ENCODE measurements at regions not wholly inside any gene's neighbourhood (a gene's known extent, or its start where the extent isn't known, plus 50 kb on each side); places are given as distances from the start of the nearest gene placed in this dataset.

DNA sequence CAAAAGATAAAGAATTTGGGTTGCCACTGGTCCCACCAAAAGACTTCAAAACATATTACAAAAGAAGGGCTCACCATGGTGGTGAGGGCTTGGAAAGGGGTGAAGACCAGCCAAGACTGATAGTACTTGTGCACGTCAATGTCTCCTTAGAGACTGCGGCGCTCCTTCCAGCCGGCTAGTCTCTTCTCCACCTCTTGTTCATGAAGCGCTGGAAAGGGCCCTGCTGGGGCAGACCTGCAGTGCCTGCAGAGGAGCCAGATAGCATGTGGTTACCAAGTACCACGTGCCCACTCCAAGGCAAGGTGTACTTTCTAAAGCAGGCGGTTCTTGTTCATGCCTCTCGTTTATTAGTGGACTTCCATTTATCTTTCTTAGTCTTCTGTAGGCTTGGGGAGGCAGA is 92.7 kb upstream of the FAM20A start:
- FAIRE-seq (no peak), DNase-seq (ENCODE audit: insufficient read length, low spot score) (no peak)
- TF ChIP-seq, protein P1, sequence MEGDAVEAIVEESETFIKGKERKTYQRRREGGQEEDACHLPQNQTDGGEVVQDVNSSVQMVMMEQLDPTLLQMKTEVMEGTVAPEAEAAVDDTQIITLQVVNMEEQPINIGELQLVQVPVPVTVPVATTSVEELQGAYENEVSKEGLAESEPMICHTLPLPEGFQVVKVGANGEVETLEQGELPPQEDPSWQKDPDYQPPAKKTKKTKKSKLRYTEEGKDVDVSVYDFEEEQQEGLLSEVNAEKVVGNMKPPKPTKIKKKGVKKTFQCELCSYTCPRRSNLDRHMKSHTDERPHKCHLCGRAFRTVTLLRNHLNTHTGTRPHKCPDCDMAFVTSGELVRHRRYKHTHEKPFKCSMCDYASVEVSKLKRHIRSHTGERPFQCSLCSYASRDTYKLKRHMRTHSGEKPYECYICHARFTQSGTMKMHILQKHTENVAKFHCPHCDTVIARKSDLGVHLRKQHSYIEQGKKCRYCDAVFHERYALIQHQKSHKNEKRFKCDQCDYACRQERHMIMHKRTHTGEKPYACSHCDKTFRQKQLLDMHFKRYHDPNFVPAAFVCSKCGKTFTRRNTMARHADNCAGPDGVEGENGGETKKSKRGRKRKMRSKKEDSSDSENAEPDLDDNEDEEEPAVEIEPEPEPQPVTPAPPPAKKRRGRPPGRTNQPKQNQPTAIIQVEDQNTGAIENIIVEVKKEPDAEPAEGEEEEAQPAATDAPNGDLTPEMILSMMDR (IDR thresholded peaks at IDR 0.05; ENCODE audit: insufficient read depth, missing control alignments) = no peak

DNA sequence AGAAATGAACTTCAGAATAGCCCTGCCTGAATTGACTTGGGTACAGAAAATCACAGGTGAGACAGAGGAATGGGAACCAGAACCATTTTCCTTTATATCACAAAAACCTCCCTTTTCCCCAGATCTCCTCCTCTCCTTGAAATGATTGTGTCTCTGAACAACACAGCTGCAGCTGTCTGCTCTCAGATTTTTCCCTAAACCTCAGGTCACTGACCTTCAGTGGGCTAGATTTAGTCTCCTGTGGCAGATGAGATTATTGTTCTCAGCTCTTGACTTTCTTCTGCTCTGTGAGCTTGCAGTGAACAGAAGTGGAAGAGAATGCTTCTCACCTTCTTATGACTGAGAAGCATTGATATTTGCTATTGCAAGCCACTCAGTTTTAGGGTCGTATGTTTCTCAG is 92.3 kb upstream of the FAM20A start:
- FAIRE-seq (no peak), DNase-seq (ENCODE audit: insufficient read length, low spot score) (no peak)
- TF ChIP-seq, protein P1 (IDR thresholded peaks at IDR 0.05; ENCODE audit: insufficient read depth, missing control alignments) = no peak

DNA sequence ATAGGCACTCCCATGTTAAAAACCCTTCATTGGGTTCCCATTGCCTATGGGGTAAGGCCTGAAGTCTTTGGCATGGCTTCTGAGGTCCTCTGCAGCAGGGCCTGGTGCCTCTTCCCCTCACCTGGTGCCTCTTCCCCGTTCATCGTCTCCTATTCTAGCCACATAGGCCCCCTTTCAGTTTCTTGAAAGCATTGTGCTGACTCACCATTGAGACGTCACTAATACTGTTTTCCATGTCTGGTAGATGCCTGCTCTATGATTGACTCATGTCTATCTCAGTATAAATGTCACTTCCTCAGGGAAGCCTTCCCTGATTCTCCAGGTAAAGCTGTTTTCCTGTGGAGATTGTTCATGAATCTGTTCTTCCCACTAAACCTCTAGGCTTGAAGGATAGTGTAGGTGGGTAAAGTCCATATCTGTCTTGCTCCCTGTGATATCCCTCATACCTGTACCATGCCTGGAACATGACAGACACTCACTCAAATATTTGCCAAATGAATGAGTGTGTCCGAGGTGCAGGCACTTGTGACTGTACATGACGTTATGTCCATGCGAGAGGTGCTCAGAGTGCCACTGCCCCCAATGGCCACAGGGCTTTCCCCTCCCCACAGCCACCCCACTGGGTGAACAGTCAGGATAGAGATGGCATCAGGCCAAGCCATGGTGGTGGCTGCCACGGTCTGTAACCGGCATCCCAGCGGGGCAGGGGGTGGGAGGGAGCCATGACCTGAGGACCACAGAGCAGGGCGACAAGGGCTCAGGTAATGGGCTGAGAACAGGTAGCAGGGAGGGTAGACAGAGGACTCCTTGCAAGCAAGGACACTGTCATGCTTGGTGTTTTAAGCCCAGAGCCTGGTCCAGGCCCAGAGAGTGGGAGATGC is 85.2 kb upstream of the FAM20A start:
- TF ChIP-seq, protein P1 (IDR thresholded peaks at IDR 0.05; ENCODE audit: insufficient read depth, missing control alignments) = no peak
- FAIRE-seq (no peak), DNase-seq (ENCODE audit: insufficient read length, low spot score) (no peak)

DNA sequence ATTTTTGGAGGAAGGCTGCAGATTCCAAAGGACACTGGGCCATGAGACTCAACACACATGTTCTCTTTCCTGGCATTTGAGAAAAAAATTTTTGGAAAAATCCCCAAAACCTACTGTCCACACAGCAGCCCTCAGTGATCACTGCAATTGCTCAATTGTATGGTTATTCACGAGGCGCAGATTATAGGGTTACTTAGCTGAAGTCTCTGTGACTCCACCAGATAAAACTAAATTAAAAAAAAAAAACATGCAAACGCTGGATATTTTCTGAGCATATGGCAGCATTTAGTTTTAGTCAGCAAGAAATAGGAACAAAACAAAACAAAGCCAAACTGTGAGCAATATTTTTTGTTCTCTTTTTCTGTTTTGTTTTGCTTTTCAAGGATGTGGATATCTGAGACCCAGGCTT is 83.8 kb upstream of the FAM20A start:
- FAIRE-seq (no peak), DNase-seq (ENCODE audit: insufficient read length, low spot score) (no peak)
- TF ChIP-seq, protein P1 (IDR thresholded peaks at IDR 0.05; ENCODE audit: insufficient read depth, missing control alignments) = no peak

DNA sequence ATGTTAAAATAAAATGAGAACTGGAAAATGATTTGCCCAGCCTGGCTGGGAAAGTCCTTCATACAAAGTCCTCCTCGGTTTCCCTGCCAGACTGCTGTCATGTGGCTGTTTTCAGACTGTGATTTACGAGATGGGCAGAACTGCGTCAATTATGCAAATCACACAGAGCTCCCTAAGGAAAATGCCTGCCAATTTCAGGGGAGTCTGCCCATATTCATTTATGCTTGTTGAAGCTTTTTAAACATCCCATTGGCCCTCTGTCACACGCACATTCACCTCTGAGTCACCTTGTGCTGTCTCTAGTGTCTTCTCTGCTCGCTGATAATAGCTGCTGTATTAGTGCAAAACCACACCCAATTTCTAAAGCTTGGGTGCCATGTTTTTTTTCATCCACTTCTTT is 81.7 kb upstream of the FAM20A start:
- no peak for FAIRE-seq
- TF ChIP-seq, protein P1 (IDR thresholded peaks at IDR 0.05; ENCODE audit: insufficient read depth, missing control alignments) = no peak
- no peak for DNase-seq (ENCODE audit: insufficient read length, low spot score)

DNA sequence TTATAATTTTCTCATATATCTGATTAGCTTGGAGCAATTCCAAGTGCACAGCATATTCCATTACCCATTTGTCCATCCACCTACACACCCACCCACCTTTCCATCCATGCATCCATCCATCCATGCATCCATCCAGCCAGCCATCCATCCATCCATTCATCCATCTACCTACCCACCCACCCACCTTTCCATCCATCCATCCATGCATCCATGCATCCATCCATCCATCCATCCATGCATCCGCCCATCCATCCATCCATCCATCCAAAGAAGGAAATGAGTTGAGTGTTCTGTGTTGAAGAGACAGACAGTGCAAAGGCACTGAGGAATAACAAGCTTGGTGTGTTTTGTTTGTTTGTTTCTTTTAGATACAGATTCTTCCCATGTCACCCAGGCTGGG is 78.7 kb upstream of the FAM20A start:
- no peak for DNase-seq (ENCODE audit: insufficient read length, low spot score)
- FAIRE-seq = no peak
- TF ChIP-seq, protein P1 (IDR thresholded peaks at IDR 0.05; ENCODE audit: insufficient read depth, missing control alignments) = no peak

DNA sequence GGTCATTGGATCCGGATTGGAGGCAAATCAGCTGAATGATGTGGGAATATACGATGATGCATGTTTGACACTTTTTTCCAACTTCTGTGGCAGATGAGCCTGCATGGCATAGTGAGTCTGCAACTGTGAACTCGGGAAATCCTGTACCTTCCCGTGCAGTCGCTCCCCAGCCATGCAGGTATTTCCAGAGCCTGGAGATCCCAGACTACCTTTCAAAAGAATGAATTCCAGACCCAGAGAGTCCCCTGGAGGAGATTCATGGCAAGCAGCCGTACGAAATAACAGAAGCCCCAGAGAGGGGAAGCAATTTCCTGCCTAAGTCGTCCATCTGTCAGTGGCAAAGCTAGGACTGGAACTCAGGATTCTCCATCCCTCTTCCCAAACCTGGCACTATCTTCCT is 75.7 kb upstream of the FAM20A start:
- FAIRE-seq (no peak), DNase-seq (ENCODE audit: insufficient read length, low spot score) (no peak)
- TF ChIP-seq, protein P1 (IDR thresholded peaks at IDR 0.05; ENCODE audit: insufficient read depth, missing control alignments) = no peak
